RPMI8226 (cell line): ENCODE measurements at regions not wholly inside any gene's neighbourhood (a gene's known extent, or its start where the extent isn't known, plus 50 kb on each side); places are given as distances from the start of the nearest gene placed in this dataset.
"Not testable (repeated sequence)": the region's sequence is repeated elsewhere in the genome, so short reads cannot be mapped to it uniquely, and the experiment has no call there.

Source experiments
- DNase-seq: peaks from one replicate; pipeline ENCODE4 v3.0.0-alpha.2; 2015

DNA sequence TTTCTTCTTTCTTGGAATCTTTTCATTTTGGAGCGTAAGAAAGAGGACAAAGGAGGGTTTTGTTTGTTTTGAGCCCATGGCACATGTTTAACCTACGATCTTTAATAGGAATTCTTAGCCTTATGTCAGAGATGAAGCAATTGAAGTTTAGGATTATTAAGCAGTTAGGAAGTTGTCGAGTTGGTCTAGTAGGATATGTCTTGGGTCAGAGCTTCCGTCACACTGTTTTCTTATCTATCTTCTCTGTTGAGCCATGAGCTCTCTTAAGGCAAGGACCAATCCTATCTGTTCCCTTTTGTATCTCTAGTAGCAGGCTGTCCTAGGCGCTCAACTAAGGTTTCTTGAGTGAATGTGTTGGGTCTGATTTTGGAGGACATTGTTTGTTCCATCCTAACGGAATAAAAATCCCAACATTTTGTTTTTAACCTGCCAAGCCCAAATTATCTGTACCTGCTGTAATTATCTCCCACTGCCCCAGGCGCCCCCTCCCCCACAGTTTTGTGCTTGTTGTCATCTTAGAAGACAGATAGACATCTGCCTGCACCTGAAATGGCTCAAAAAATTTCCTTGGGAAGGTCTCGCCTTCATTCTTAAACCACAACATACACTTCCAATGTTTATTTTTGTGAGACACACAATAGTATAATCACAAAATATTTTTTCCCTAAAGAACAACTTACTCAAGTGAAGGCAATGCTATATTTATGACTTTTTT lies 95.3 kb upstream of the GADD45A start:
- DNase-seq = no peak

DNA sequence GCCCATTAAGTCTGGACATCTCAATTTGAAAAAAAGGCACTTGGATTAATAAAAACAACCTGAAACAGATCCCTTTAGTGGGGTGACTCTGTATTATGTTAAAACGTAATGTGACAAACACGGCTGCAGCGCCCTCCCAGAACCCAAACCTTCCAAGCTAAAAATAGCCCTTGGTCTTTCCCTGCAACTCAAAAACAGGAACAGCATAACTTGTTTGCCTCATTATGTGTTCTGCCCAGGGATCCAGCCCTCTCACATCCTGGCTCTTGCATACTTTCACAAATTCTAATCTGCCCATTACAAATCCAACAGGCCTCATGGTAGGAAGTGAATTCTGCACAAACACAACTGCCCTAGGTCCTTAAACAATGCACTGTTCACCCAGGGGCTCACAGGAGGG lies 94.7 kb upstream of the GADD45A start:
- no peak for DNase-seq

DNA sequence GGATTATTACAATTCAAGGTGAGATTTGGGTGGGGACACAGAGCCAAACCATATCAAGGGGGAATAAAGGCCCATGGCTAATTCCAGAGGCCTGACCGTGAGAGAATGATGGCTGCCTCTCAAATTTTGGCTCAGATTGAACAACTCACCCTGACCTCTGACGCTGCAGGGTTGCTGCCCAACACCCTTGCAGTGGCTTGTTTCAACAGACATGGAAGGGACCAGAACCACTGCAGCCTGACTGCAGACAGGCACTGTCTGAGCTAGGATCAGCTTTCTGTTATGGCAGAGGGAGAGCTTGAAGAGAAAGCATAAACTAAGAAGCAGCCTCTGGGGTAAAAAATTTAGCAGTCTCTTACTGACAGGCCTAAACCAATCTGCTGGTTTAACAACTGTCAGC lies 90.2 kb upstream of the GADD45A start:
- DNase-seq = no peak

DNA sequence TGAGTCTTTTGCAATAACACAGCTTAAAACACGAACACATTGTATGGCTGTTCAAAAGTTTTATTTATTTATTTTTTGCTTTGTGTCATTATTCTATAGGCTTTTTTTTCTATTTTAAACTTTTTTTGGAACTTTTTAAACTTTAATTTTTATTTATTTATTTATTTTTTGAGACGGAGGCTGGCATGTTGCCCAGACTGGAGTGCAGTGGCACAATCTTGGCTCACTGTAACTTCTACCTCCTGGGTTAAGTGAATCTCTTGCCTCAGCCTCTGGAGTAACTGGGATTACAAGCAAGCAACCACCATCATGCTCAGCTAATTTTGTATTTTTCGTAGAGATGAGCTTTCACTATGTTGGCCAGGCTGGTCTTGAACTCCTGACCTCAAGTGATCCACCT lies 88.3 kb upstream of the GADD45A start:
- DNase-seq = no peak

DNA sequence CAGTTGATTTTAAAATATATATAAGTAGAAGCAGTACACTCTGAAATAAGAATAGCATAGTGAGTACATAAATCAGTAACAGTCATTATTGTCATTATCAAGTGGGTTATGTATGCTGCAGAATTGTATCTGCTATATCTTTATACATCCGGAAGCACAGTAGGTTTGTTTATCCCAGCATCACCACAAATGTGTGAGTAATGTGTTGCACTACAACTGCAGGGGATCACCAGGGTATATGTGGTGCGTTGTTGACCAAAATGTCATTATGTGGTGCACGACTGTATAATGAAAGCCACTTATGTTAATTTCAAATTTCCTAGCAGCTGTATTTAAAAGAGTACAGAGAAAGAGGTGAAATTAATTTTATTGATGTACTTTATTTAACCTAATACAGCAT lies 87.7 kb upstream of the GADD45A start:
- no peak for DNase-seq

DNA sequence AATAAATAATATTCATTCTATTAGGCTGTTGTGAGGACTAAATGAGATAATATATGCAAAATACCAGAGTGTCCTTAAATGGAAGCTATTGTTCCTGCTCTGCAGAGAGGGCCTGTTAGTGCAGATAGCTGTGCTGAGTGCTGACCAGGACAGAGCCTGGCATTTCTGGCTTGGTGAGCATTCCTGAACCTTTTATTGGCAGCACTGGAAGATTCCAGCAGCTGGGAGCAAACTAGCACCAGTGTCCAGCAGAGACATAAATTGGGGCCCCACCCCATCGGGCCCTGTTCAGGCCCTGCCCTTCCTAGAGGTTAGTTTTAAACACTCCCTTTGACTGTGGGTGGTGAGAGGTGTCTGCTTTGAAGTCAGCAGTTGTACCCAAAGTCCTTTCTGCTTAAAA lies 85.9 kb upstream of the GADD45A start:
- no peak for DNase-seq

DNA sequence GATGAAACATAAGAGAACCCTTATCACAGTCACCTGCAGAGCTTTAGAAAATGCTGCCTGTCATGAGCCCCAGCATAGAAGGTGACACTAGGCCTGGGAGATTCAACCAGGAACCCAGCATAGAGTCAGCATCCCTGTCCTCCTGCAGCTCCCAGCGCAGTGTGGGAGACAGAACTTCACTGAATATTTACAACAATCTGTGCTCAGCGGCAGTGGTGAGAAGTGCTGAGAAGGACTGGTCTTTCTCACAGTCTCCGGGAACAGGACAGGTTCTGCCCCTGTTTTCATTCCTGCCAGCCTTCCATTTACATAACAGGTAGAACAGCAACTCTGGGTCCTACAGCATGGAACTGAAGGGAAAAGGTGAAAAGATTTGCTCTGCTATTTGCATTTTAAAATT lies 83.5 kb upstream of the GADD45A start:
- no peak for DNase-seq

DNA sequence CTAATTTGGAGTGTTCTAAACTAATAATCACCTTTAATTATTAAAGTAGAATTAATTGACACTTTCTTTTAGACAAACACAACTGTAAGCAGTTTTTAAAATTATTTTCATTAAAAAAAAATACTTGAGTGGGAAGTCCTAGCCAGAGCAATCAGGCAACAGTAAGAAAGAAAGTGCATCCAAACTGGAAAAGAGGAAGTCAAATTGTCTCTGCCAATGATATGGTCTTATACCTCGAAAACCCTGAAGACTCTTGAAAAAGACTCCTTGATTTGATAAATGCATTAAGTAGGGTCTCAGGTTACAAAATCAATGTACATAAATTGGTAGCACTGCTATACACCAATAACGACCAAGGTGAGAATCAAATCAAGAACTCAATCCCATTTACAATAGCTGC lies 83.0 kb upstream of the GADD45A start:
- no peak for DNase-seq

DNA sequence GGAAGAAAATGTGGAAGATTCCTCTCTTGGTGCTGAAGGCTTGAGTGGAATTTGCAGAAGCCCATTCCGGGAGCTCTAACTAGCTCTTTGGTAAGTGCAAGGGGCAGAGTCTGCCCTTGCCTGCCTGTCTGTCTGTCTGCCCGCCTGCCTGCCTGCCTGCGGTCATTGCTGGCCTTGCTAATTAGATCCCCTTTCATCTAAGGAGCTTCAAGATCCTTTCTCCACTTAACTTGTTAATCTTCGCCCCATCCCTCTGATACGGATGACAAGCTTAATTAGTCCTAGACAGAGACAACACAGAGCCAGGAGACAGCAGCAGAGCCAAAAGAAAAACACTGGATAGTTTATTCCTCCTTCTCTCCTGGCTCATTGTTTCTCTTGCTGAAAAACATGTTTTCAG lies 80.2 kb upstream of the GADD45A start:
- no peak for DNase-seq

DNA sequence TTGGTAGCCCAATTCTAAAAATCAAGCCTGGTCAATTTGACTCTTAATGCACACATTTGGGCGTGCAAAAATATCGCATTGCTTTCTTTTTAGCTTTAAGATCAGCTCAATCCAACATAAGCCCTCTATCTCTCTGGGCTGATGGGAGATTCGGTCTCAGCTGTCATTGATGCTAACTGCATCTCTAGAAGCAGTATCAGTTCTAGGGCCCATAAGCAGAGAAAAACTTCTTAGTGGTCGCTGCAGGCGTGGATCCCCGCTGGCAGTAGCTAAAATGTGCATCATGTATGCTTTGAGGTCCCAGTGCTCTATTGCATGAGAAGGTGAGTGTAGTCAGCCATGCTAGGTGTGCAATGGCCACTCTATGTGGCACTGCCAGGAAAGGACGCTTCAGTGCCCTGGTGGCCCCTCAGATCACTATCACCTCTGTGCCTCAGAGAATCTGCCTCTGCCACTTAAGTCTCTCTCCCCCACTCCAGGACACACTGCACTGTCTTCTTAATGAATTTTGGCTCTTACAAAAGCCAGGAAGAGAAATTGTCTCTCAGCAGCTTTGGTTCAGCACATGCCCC lies 79.7 kb upstream of the GADD45A start:
- DNase-seq = no peak

DNA sequence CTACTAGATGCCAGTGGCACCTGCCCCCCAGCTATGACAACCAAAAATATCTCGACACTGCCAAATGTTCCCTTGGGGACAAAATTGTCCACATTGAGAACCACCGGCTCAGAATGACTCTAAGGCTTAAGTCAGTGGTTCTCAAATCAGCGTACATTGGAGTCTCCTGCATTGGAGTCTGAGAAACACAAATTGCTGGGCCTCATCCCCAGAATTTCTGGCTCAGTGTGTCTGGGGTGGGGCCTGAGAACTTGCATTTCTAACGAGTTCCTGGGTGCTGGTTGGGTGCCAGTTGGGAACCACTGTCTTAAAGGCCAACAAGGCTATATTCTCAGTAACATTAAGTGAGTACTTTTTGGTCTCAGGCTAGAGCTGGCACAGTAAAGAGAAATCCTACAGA lies 77.7 kb upstream of the GADD45A start:
- no peak for DNase-seq

DNA sequence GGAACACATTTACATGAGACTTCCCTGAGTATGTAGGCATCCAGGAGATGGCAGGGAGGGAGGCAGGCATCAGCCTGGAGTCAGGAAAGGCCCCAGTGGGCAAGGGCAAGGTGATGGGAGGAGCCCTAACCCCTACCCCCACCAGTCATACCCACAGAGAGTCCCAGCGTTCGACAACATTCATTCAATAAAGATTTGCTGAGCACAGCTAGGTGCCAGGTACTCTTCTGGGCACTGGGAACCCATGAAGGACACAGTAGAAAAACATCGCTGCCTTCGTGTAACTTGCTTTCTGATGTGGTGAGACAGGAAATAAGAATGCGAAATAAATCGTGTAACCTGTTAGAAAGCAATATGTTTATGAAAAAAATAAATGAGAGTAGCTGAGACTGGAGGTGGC lies 77.3 kb upstream of the GADD45A start:
- no peak for DNase-seq

DNA sequence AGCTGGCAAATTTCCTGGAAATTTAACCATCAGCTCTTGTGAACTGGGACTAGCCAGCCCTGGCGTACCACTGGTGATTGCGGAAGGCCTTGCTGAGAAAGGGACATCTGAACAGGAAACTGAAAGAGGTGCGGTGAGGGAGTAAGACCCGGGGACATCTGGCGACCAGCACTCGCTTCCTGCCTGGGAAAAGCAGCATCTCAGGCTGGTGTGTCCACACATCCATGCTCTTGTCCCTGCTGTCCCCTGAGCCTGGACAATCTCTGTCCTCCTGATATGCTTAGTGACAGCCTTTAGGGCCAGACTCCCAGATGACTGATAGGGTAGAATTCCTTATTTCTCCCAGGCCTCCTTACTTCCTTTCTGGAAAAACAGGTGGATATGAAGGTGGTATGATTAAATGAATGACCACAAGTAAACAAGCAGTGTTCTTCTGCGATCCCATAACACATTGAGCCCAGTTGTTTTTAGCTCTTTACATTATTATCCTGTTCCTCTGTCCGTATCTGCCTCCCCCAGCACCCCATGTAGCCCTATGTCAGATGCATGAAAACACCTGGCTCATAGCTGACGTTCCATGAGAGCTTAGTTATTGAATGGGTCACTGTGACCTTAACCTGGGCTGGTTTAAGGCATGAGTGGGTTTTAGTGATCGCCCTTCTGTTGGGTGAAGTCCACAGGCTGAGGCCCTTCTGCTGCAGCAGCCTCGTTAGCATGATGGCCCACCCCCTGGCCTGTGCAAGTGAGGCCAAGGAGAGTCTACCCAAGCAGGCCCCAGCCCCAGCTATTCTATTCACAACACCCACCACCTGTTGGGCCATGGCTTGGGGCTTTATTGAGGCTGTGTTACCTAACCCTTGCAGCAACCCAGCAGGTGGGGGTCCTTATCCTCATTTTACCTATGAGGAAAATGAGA lies 76.1 kb upstream of the GADD45A start:
- DNase-seq = no peak

DNA sequence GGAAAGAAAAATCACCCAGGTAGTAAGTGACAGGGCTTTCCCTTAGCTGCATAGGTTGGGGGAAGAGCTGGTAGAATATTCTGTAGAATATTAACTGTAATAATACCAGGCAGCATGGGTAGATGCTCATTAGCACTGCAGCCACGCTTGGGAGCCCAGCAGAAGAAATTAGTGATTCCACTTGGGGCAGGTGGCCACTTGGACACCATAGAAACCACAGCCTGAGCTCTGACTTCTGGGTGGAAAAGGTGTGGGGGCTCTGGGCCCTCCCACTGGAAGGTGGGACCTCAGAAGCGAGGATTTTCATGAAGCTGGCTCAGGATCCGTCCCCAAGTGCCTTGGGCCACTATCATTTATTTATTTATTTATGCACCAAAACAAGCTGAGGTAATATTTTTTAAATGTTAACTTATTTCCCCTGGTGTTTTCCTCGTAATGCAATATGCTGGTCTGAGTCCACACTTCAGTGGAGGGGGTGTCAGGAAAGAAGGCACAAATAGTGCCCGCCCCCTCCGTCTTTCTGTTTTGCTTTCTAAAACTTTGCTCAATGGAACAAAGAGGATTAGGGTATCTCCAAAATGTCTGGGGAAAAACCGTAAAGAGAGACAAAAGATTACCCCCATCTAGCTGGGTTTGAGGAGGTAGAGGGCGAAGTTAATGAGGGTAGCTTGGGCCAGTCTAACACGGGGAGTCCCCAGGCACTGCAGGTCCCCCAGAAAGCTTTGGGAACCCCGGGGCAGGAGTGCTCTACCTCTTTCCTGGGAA lies 75.2 kb upstream of the GADD45A start:
- DNase-seq = no peak

DNA sequence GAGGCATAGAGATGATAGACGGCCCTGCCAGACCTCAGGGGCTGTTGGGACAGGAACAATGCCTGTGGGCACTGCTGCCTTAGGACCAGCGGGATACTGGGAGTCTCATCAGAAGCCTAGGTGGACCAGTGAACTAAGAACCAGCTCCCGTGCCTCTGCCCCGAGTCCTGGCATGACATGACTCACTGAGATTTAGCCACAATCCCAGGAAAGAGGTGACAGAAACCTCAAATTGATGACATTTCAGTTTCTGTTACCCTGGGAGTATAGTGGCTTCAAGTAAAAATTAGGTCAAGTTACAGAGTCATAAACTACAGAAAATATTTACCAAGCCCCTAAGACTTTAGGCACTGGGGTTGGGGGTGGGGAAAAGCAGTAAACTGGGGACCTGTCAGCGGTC lies 74.6 kb upstream of the GADD45A start:
- no peak for DNase-seq

DNA sequence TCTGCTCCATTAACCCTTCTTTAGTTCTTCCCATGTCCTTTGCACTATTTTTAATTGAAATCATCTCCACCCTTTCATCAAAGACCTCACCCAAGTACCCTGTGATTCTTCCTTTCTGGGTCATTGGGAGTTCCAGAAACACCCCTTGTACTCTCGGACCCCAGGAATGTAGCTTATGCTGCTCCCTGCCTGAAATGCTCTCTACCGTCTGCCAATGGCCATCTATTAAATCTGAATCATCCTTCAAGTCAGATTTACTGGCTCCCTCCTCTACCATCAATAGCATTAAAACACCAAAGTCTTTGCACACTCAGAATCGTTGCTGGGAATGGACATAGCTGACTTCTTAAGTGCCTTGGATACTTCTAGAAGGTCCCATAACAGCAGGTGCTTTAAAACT lies 73.2 kb upstream of the GADD45A start:
- DNase-seq = no peak

DNA sequence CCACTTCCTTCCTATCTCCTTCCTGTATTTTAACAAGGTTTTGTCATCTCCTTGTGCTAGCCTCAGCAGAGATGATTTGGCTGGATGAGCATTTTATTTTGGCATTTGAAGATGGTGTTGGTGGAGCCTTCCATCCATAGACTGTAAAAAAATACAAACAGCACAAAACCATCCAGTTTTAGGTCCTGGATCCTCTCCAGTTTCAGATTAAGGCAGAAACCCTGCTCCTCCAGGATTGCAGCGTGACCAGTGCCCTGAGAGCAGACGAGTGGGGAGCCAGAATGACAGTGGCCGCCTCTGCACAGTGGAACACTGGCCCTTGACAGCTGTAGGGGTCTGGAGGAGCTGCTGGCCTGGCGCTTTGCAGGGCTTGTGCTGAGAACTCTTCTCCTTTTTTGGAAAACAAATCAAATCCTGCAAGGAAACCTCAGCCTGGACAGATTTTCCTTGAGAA lies 72.2 kb upstream of the GADD45A start:
- no peak for DNase-seq

DNA sequence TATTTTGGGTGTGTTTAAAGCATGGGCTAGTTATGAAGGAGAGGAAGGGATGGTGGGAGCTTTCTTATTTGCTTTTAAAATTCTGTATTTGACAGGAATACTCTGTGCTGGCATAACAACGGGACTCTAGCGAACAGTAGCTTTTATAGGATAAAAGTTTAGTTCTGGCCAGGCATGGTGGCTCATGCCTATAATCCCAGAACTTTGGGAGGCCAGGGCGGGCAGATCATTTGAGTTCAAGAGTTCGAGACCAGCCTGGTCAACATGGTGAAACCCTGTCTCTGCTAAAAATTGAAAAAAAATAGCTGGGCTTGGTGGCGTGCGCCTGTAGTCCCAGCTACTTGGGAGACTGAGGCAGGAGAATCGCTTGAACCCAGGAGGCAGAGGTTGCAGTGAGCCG lies 71.5 kb upstream of the GADD45A start:
- DNase-seq = not testable (repeated sequence)

DNA sequence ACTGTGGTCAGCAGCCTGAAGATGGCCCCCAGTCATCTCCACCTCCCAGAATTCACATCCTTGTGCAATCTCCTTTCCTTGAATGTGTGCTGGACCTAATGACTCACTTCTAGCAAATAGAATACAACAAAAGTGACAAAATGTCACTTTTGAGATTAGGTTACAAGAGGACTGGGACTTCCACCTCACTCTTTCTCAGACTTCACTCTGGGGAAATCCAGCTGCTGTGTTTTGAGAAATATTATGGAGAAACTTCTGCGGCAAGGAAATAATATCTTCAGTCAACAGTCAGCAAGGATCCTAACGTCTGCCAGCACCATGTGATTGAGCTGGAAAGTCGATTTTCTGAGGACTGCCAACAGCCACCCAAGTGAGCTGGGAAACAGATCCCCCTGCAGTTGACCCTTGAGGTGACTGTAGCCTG lies 70.5 kb upstream of the GADD45A start:
- DNase-seq = no peak

DNA sequence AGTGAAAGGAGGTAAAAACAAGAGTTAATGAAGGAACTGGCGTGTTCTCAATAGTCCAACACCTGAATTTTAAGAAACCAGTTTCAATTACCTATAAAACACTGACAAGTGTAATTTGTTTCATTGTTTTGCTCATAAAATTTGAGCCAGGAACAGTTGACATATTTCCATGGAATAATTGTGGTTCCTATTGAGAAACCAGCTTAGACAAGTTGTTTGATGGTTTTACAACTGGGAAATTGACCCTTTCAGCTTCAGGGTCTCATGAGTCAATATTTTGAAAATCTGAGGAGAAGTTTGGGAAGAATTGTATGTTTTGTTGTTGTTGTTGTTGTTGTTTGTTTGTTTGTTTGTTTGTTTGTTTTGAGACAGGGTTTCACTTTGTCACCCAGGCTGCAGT lies 69.1 kb upstream of the GADD45A start:
- DNase-seq = no peak

DNA sequence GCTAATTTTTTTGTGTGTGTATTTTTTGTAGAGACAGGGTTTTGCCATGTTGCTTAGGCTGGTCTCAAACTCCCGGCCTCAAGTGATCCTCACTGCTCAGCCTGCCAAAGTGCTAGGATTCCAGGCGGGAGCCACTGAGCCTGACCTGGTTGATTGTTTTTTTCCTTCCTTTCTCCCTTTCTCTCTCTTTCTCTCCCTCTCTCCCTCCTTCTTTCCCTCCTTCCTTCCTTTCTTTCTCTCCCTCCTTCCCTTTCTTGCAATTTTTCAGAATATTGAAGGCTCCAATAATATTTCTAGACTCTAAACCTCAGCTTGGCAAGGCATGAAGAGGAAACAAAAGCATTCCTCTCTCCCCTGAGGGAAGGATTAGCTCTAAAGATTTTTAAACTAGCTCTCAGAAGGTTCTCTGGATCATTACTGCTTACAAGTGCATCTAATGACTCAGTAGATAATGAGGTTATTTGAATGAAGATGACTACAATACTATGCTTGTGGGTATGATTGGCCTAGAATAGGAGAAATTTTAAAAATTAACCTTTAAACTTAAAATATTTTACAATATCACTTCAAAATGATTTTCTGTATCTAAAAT lies 68.5 kb upstream of the GADD45A start:
- no peak for DNase-seq

DNA sequence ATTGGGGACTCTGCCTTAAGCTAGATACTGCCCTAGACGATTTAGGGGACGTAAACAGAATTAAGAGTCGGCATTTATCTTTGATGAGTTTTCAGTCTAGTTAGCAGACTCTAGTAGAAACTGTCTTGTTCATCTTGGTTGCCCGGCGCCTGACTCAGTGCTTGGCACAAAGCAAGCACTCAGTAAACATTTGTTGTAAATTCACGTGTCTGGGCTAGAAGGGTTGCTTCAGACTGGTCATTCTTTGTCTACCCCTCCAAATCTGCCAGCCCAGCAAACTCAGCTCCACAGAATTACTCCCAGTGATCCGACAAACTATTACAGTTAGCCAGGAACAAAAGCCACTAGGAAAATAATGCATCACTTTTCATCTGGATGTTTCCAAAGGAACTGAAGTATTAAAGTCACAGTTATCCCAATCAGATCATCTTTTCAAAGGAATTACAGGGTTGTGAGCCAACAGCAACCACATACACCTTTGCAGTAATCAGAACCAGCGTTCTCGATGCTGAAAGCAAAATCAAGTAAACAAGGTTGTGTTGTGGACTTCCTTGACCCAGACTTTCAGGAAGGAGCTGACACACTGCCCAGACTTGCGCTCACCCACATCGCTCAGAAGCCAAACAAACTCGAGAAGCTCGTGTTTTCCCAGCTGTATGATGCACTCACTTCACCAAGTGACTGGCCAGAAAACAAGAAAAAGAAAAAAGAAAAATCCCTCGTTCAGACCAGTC lies 66.5 kb upstream of the GADD45A start:
- no peak for DNase-seq
